NCI-H82 (cell line): ENCODE measurements at regions not wholly inside any gene's neighbourhood (a gene's known extent, or its start where the extent isn't known, plus 50 kb on each side); places are given as distances from the start of the nearest gene placed in this dataset.
A peak's percentile ranks its signal among the peaks of the same experiment; 100 is the strongest.
"Not testable (repeated sequence)": the region's sequence is repeated elsewhere in the genome, so short reads cannot be mapped to it uniquely, and the experiment has no call there.

ENCODE experiments used
- DNase-seq: peaks from one replicate; lab custom pipeline; 2025; lab: John Stamatoyannopoulos, UW

DNA sequence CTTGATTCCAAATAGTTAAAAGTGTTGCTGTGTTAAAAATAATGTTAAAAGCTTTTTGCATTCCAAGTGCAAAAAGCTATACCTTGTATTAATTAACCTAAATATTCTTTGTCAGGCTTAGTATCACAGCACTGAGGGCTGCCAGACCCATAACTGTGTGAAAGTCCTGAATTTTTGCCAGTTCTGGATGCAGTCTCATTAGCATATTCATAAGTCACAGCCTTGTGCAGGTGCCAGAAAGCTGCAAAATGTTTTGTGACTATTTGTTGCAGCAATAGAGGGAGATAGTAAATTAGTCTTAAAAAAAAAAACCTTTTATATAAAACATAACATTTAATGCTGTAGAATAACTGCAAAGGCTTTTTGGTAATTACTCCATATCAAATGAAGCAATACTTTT is 56.6 kb downstream of the SLITRK1 start:
- no peak for DNase-seq

GRCh38 chr13:83824560-83824959 is 57.7 kb downstream of the SLITRK1 start:
- DNase-seq, result no peak

DNA sequence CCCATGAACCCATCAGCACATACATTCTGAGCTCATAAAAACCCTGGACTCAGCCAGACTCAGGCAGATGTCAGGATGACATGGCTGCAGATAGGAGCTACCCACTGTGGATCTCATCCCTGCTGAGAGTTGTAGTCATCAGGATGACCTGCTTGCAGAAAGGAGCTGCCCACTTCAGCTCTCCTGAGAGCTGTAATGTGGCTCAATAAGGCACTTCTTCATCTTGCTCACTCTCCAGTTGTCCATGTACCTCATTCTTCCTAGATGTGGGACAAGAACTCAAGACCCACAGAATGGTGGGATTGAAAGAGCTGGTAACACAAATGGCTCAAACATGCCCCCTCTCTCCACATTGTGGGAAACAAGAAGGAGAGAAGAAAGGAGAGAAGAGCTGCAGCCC is 58.2 kb downstream of the SLITRK1 start:
- DNase-seq, result no peak

DNA sequence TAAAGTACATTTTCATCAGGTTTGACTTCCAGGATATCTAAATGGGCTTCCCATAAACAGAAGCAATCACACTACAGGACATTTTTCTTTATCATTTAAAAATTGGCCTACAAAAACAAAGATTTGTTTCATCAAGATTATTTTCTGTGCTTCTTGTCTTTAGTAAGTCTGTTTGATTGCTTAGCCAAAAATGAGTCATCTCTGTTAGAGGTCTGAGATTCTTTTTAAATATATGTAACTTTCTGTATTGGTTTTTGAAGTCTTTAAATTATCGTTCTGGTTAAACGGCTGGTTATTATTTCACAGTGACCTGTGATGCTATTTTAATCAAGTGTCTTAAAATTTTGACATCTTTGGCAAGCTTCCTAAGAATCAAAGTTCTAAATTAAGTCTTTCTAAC is 62.7 kb downstream of the SLITRK1 start:
- DNase-seq, result no peak

- no peak for DNase-seq
These were observed 63.1 kb downstream of the SLITRK1 start for GRCh38 chr13:83819156-83819555.

- no peak for DNase-seq
These were observed 66.2 kb downstream of the SLITRK1 start for GRCh38 chr13:83816081-83816480.

GRCh38 chr13:83815598-83815997 is 66.7 kb downstream of the SLITRK1 start:
- no peak for DNase-seq

GRCh38 chr13:83810136-83810535 is 72.1 kb downstream of the SLITRK1 start:
- DNase-seq, result no peak

GRCh38 chr13:83804356-83804962 is 77.8 kb downstream of the SLITRK1 start:
- DNase-seq, result no peak

DNA sequence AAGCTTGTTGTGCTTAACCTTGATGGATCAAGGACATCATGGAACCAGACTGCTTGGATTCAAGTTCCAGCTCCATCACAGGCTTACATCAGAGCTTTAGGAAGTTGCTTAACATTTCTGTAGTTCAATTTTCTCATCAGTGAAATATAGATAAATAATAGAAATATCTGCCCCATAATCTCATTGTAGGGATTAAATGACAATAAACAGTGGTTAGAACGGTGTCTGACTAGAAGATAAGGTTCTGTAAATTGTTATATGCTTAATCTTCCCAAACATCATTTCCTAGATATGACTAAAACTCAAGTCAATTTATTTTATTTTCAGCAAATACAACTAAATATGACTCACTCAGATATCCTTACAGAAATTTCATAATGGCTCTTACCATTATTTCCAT is 83.5 kb downstream of the SLITRK1 start:
- no peak for DNase-seq

GRCh38 chr13:83796364-83796763 is 85.9 kb downstream of the SLITRK1 start:
- DNase-seq, result peak; percentile 11

DNA sequence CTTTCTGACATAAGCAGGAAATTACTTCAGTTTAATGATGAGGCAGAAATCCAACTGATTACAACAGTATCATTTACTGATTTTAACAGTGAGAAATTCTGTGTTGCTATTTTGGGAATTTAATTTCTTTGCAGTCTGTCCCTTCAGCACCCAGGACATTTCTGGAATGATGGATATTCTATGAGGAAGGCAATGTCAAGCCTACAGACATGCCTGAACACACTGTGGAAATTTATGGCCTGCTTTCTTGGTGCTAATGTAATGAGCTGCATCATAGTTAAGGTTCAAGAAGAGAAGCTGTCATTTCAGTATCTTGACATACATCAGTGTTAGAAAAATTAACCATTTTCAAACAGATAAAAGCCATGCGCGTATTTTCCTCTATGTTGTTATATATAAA is 87.7 kb downstream of the SLITRK1 start:
- DNase-seq, result no peak

- DNase-seq, result peak; percentile 66
These were observed 102.0 kb downstream of the SLITRK1 start for GRCh38 chr13:83780227-83780626.

DNA sequence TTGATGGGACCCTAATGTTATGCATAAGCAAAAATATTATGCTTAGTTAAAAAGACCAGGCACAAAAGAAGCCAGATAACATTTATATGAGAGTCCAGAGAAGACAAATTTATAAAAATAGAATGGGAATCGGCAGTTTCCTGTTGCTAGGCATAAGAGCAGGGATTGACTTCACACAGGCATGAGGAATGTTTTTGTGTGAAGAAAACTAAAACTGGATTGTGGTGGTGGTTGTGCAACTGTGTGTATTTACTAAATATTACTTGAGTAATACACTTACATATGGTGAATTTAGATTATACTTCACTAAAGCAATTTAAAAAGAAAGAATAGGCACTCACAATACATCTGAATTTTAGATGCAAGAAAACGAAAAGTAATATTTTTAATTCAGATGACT is 108.3 kb downstream of the SLITRK1 start:
- DNase-seq, result no peak

DNA sequence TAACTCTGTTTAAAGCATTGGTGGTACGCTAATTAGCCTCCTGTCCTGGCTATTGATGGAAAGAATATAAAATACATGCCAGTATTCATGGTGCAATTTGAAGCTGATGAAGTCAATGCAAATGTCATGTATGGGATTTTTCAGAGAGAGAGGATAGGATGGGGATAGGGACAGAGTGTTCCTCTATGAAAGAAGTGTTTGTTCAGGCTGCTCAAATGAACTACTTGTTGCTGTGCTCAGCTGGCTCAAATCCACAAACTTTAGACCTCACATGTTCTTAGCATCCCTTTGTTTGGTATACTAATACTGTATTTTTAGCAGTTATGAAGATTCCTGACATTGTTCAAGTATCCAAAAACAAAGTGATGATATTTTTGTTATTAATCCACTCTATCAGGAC is 116.5 kb downstream of the SLITRK1 start:
- DNase-seq, result no peak

DNA sequence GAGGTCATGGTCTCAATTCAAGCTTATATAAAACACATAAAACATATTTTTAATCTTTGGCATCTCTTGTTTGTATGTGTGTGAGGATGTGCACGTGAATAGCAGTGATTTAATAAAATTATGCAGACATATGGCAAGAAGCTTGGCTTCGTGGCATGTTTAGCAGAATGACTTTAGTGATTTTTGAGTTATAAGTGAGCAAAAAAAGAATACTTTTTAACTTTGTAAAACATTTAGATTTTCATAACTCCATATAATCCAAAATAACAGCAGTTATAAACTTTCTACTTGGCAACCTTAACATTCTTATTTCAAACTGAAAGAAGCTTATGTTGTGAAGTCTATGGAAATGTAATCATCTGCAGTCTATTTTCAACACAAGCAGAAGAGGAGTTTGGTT is 120.6 kb downstream of the SLITRK1 start:
- DNase-seq, result no peak

GRCh38 chr13:83755210-83755609 is 127.1 kb downstream of the SLITRK1 start:
- DNase-seq, result not testable (repeated sequence)

- no peak for DNase-seq
These were observed 128.2 kb downstream of the SLITRK1 start for GRCh38 chr13:83753912-83754624.

DNA sequence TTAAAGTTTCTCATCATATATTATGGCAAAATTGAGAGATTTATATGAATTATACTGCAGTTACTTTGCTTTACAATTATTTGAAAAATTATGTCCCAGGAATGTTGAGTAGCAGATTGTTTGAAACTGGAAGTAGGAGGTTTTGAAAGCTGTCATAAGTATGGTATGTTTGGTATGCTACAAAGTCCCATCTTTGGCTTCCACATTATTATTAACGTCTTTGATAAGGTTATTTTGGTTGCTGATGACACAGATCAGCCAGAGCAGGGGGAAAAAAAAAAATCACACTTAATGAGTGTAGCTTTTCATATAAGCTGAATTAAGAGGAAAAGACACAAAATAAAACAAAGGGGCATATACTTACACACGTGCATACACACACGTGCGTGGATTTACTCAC is 130.1 kb downstream of the SLITRK1 start:
- DNase-seq, result no peak

- DNase-seq, result no peak
These were observed 141.7 kb downstream of the SLITRK1 start for GRCh38 chr13:83740622-83741021.

DNA sequence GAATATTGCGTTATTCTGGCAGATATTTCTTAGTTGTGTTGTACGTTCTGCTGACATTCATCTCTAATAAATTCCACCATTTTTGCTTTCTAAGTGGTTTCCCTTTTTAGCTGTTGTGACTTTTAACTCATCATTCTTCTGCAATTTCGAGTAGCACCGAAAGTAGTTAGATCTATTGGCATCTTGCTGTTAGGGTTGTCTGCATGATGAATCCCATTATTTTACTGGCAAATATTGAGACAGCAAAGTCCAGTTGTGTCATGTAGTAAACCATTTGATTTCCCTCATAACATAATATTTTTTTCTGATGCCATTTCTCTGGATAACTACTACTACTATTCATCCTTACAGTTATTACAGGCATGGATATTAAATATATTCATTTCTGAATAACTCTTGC is 143.9 kb downstream of the SLITRK1 start:
- DNase-seq, result no peak

GRCh38 chr13:83733293-83733692 is 149.0 kb downstream of the SLITRK1 start:
- no peak for DNase-seq

DNA sequence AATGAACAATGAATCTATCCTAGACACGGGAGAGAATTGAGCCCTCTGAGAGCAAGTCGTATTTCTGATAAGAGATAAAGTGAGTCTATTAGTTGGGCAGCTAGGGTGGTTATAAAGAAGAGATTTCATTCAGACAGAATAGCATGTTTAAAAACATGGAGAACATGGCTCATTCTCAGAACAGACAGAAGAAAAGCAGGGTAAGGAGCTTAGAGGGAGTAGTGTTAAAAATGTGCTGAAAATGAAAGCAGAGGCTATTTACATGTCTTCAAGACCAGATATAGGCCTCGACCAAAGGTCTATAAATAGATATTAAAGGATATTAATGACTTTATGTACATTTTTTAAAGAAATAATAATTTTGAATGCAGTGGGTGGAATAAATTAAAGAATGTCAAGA is 149.5 kb downstream of the SLITRK1 start:
- DNase-seq, result no peak

- no peak for DNase-seq
These were observed 151.2 kb downstream of the SLITRK1 start for GRCh38 chr13:83731113-83731512.
